Neural crest cell (in vitro differentiated cells): ENCODE measurements at regions not wholly inside any gene's neighbourhood (a gene's known extent, or its start where the extent isn't known, plus 50 kb on each side); places are given as distances from the start of the nearest gene placed in this dataset.

ENCODE experiments used
- DNase-seq: peaks from one replicate; pipeline ENCODE4 v3.0.0; 2021; ENCODE audit warnings: low read depth, mixed read lengths, low spot score
- H3K27ac Mint-ChIP-seq: one replicate; pipeline ENCODE4 v1.8.0; 2021; ENCODE audit warnings: mild to moderate bottlenecking, mixed read lengths; ENCODE audit not compliant: unreplicated experiment
- H3K27me3 Mint-ChIP-seq: 2 replicates; pipeline ENCODE4 v1.8.0; 2021; ENCODE audit warnings: low read depth, mild to moderate bottlenecking, mixed read lengths
- H3K36me3 Mint-ChIP-seq: 2 replicates; pipeline ENCODE4 v1.8.0; 2021; ENCODE audit warnings: low read depth, mild to moderate bottlenecking, mixed read lengths
- H3K4me1 Mint-ChIP-seq: 2 replicates; pipeline ENCODE4 v1.8.0; 2021; ENCODE audit warnings: mixed read lengths
- H3K4me3 Mint-ChIP-seq: one replicate; pipeline ENCODE4 v1.8.0; 2021; ENCODE audit warnings: mild to moderate bottlenecking, mixed read lengths
- H3K9me3 Mint-ChIP-seq: 2 replicates; pipeline ENCODE4 v1.8.0; 2021; ENCODE audit warnings: mixed read lengths
- CTCF ChIP-seq: fragments of 200-600 bp; sonication (generic); conservative IDR thresholded peaks from 2 replicates; pipeline ENCODE4 v1.5.0; 2021; ENCODE audit warnings: antibody characterized with exemption, mild to moderate bottlenecking

DNA sequence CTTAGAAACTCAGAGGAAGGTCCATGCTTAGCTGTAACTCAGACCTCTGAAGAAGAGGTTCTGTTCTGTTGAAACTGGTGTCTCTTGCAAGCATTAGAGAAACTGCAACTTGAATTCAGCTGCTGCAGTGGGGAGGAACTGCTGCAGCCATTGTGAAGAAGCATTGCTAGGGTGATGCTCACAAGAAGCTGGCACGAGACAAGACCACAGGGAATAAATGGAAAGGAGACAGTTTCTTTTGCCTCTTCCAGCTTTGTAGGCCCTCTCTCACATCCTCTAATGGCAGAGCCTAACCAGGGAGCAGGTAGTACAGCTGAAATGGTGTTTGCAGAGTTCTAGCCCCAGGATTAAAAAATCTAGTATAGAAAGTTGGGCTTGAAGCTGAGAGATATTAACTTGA lies 148.0 kb upstream of the DMAC1 start:
- Mint-ChIP-seq H3K36me3 (no peaks in the 10 kb centered on the region), H3K4me3 (no peak overlapping the region), H3K27me3 (no peaks in the 10 kb centered on the region), H3K27ac (no peak overlapping the region), H3K4me1 (peaks cover 4% of the 10 kb centered on the region), H3K9me3 (no peaks in the 10 kb centered on the region)
- no peak for DNase-seq
- no peak for TF ChIP-seq CTCF

- Mint-ChIP-seq H3K9me3 (no peaks in the 10 kb centered on the region), H3K36me3 (no peaks in the 10 kb centered on the region), H3K27me3 (no peaks in the 10 kb centered on the region), H3K4me1 (peaks cover 4% of the 10 kb centered on the region), H3K27ac (no peak overlapping the region), H3K4me3 (no peak overlapping the region)
- TF ChIP-seq CTCF: no peak
- DNase-seq: no peak
These were observed 146.9 kb upstream of the DMAC1 start for GRCh38 chr9:7946458-7946857.

DNA sequence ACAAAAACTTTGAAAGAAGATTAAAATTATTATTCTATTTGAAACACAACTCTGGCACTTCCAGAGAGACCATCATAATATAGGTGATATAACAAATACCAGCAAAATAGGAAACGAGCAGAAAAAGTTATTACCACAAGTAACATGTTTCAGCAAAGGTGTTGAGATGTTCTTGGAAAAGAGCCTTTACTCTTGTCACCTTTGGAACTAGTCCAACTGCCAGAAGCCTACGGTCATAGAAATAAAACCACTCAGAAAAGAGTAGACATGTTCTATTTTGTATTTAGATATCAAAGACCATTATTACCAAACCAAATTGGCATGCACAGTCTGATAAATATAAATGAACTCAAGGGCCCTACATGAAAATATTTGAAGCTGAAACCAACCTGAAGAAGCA lies 145.0 kb upstream of the DMAC1 start:
- H3K27me3 Mint-ChIP-seq: no peaks in the 10 kb centered on the region
- no peak for DNase-seq
- H3K4me3 Mint-ChIP-seq: no peak overlapping the region
- no peak overlapping the region for H3K27ac Mint-ChIP-seq
- H3K36me3 Mint-ChIP-seq: peaks cover 3% of the 10 kb centered on the region
- TF ChIP-seq CTCF: no peak
- H3K4me1 Mint-ChIP-seq: peaks cover 4% of the 10 kb centered on the region
- H3K9me3 Mint-ChIP-seq: peaks cover 9% of the 10 kb centered on the region

DNA sequence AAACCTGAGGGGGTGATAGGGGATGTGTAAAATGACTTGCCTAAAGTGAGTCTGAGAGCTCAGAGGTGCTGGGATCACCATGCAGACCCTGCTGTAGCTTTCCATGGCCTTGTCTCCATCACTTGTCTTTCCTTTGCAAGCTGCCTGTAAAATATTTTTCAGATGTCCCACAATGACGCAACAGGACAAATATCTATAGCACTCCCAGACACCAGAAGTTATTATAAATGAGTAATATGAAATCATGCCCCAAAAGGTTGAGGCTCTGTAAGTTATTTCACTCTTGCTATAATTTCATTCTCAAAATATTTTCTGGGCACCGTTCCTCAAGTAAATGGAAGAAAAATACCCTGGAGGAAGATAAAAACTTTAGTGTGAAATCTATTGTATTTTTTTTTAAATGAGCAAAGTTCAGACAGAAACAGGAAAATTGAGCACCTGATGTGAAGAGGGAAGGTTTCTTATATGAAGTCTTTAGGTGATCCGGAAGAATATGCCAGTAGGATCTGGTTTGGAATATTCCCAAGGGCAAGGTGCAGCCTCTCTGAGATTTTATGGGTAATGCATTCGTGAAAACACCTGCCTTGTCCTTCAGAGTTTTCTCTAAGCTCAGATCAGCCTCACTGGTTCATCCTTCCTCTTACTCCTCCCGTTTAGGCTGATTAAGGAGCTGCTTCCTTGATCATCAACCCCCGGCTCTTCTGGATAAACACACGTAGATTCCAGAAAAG lies 138.3 kb upstream of the DMAC1 start:
- no peak overlapping the region for H3K4me3 Mint-ChIP-seq
- DNase-seq: no peak
- peaks cover 5% of the 10 kb centered on the region for H3K4me1 Mint-ChIP-seq
- no peak overlapping the region for H3K27ac Mint-ChIP-seq
- no peak for TF ChIP-seq CTCF
- peaks cover 17% of the 10 kb centered on the region for H3K9me3 Mint-ChIP-seq
- H3K36me3 Mint-ChIP-seq: peaks cover 7% of the 10 kb centered on the region
- no peaks in the 10 kb centered on the region for H3K27me3 Mint-ChIP-seq

- Mint-ChIP-seq H3K36me3 (peaks cover 7% of the 10 kb centered on the region), H3K27ac (no peak overlapping the region), H3K4me3 (no peak overlapping the region), H3K27me3 (no peaks in the 10 kb centered on the region), H3K9me3 (peaks cover 17% of the 10 kb centered on the region), H3K4me1 (peaks cover 5% of the 10 kb centered on the region)
- DNase-seq: no peak
- no peak for TF ChIP-seq CTCF
These were observed 137.4 kb upstream of the DMAC1 start for GRCh38 chr9:7936996-7937395.
